HCT116 (cell line): ENCODE measurements at regions not wholly inside any gene's neighbourhood (a gene's known extent, or its start where the extent isn't known, plus 50 kb on each side); places are given as distances from the start of the nearest gene placed in this dataset.

Source experiments
- ATAC-seq: fragments of 200-7000 bp; cut with Tn5 transposase; 2 replicates; pipeline ENCODE4 v1.9.1; 2020; ENCODE audit warnings: mild to moderate bottlenecking, moderate library complexity
- BruUV-seq: library from RNA; stranded (reverse); fragments of 400-500 nt; replicated peaks from 2 replicates; lab custom pipeline; 2021; lab: Mats Ljungman, UMichigan
- CTCF ChIA-PET: fragments of 300-600 bp; sonication (Branson Sonifier 250); formaldehyde crosslinking; loops from one replicate; lab custom pipeline; 2021; ENCODE audit warnings: antibody characterized with exemption; lab: Charles Lee
- POLR2A ChIA-PET: fragments of 300-600, 350-600 bp; sonication (Branson Sonifier 250); formaldehyde crosslinking; loops from one replicate; lab custom pipeline; 2021; ENCODE audit warnings: antibody characterized with exemption; lab: Charles Lee
- RAD21 ChIA-PET, 2 experiments: fragments of 300-600 bp; sonication (Branson Sonifier 250); formaldehyde crosslinking; loops; one replicate each; lab custom pipeline; 2023; ENCODE audit warnings: low total read pairs in 2 of 2; ENCODE audit not compliant: uncharacterized antibody in 2 of 2, unreplicated experiment in 2 of 2, low non-redundant PET in 1 of 2; lab: Charles Lee
- DNase-seq: peaks from one replicate; pipeline ENCODE4 v3.0.0-alpha.2; 2010; ENCODE audit warnings: low read depth, low spot score
- H2AFZ ChIP-seq: fragments of 200-600 bp; shearing (Covaris generic), sonication (generic); 2 replicates; pipeline ENCODE4 v1.6.1; 2017; ENCODE audit warnings: low read depth, mixed run types, mixed read lengths, antibody characterized with exemption, low read length; ENCODE audit not compliant: poor library complexity, severe bottlenecking
- H3K27ac ChIP-seq: 2 replicates; pipeline ENCODE4 v1.5.1; 2012; ENCODE audit warnings: low read depth, low read length
- H3K27me3 ChIP-seq: fragments of 200-600 bp; sonication (generic); 2 replicates; pipeline ENCODE4 v1.6.1; 2016; ENCODE audit warnings: mixed run types, low read length, mixed read lengths; ENCODE audit not compliant: insufficient read depth
- H3K36me3 ChIP-seq, 2 experiments: fragments of 200-500 bp in 1 of 2; fragments of 200-600 bp in 1 of 2; sonication (Bioruptor generic) in 1 of 2; sonication (generic) in 1 of 2; 2 replicates each; pipeline versions ENCODE4 v1.5.1 to v1.6.1; 2014 to 2016; ENCODE audit warnings: low read length in 2 of 2, inconsistent platforms in 1 of 2, mixed read lengths in 1 of 2, mixed run types in 1 of 2; ENCODE audit not compliant: insufficient read depth in 2 of 2, control insufficient read depth in 1 of 2
- H3K4me1 ChIP-seq, 2 experiments: fragments of 200-600 bp in 1 of 2; sonication (generic) in 1 of 2; 2 replicates each; pipeline versions ENCODE4 v1.5.1 to v1.6.1; 2012 to 2017; ENCODE audit warnings: low read length in 2 of 2, inconsistent platforms in 1 of 2, mild to moderate bottlenecking in 1 of 2, mixed read lengths in 1 of 2, mixed run types in 1 of 2, moderate library complexity in 1 of 2; ENCODE audit not compliant: insufficient read depth in 2 of 2, control insufficient read depth in 1 of 2
- H3K4me2 ChIP-seq: fragments of 200-600 bp; sonication (generic); 2 replicates; pipeline ENCODE4 v1.6.1; 2017; ENCODE audit warnings: mixed run types, low read length, mixed read lengths
- H3K4me3 ChIP-seq, 2 experiments: fragments of 200-600 bp in 1 of 2; sonication (generic) in 1 of 2; replicated peaks in 1 of 2; 2 replicates each; pipeline ENCODE4 v1.5.1; 2011 to 2016; ENCODE audit warnings: low read length in 2 of 2, control low read depth in 1 of 2, low read depth in 1 of 2, mild to moderate bottlenecking in 1 of 2, mixed read lengths in 1 of 2, mixed run types in 1 of 2
- H3K79me2 ChIP-seq: fragments of 200-600 bp; sonication (generic); 2 replicates; pipeline ENCODE4 v1.6.1; 2017; ENCODE audit warnings: mild to moderate bottlenecking, mixed run types, low read length, moderate library complexity, mixed read lengths; ENCODE audit not compliant: insufficient read depth
- H3K9ac ChIP-seq: fragments of 200-600 bp; sonication (generic); 2 replicates; pipeline ENCODE4 v1.6.1; 2016; ENCODE audit warnings: low read length, mixed read lengths
- H3K9me2 ChIP-seq: fragments of 200-600 bp; sonication (generic), shearing (Covaris generic); 2 replicates; pipeline ENCODE4 v1.6.1; 2017; ENCODE audit warnings: mixed run types, mild to moderate bottlenecking, moderate library complexity; ENCODE audit not compliant: insufficient read depth
- H3K9me3 ChIP-seq, 2 experiments: fragments of 200-500 bp in 1 of 2; fragments of 200-600 bp in 1 of 2; sonication (Bioruptor generic) in 1 of 2; sonication (generic) in 1 of 2; 2 replicates each; pipeline ENCODE4 v1.6.1; 2014 to 2017; ENCODE audit warnings: low read length in 2 of 2, mixed read lengths in 2 of 2, inconsistent platforms in 1 of 2, low read depth in 1 of 2, mild to moderate bottlenecking in 1 of 2, mixed run types in 1 of 2, moderate library complexity in 1 of 2; ENCODE audit not compliant: control insufficient read depth in 1 of 2, insufficient read depth in 1 of 2
- H4K20me1 ChIP-seq: fragments of 200-600 bp; sonication (generic), shearing (Covaris generic); 2 replicates; pipeline ENCODE4 v1.6.1; 2017; ENCODE audit warnings: mixed run types, mild to moderate bottlenecking, moderate library complexity; ENCODE audit not compliant: insufficient read depth
- ZNF274 ChIP-seq: fragments of 200-500 bp; sonication (Bioruptor generic); IDR thresholded peaks from 2 replicates; pipeline ENCODE4 v1.6.1; 2014; ENCODE audit warnings: mild to moderate bottlenecking, low read depth, low read length, inconsistent platforms
- intact Hi-C: fragments of 100-400 bp; cut with micrococcal nuclease; formaldehyde crosslinking; loops from 2 replicates; pipeline ENCODE4 v1.10.0; 2022

DNA sequence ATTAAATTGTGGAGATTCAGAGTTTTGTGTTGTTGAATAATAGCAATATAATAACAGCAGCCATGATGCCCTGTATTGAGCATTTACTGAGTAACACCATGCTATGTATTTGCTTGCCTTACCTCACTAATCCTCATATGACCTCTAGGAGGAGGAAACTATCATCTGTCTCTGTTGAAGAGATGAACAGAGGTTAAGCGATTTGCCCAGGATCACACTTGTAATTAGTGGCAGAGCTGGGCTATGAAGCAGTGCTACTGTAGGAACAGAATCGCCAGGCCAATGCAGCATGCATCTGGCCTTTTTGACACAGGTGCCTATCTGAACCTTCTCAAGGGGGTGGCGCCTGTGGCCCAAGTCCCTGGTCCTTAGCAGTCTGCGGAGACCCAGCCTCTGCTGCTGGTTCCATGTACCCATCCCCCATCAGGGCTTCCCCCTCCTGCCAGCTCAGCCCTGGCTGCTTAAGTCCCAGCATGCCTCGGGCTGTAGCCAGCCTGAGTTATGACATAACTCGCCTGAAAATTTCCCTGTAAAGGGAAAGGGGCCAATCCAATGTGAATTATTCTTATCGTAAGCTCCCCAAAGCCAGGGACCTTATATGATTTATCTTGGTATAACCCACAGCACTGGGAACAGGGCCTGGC, 50.4 kb upstream of the HS3ST2 start:
- H3K36me3 ChIP-seq, result no peaks in the 10 kb centered on the region
- no peak overlapping the region for H3K27ac ChIP-seq
- TF ChIP-seq ZNF274, result no peak
- H3K4me1 ChIP-seq, result no peaks in the 10 kb centered on the region
- ChIA-PET RAD21 (no interaction called here), CTCF (no interaction called here), POLR2A (no interaction called here)
- intact Hi-C loops, result no loop called here
- no peak overlapping the region for H2AFZ ChIP-seq
- H3K4me2 ChIP-seq, result no peak overlapping the region
- BruUV-seq, result no TSS peak
- ATAC-seq (no peak), DNase-seq (no peak)
- H3K9me2 ChIP-seq, result no peaks in the 10 kb centered on the region
- H3K27me3 ChIP-seq, result no peaks in the 10 kb centered on the region; the same call in 1 of the 2 replicates
- H3K4me3 ChIP-seq, result no peak overlapping the region
- no peaks in the 10 kb centered on the region for H3K9me3 ChIP-seq
- no peaks in the 10 kb centered on the region for H3K79me2 ChIP-seq
- no peaks in the 10 kb centered on the region for H4K20me1 ChIP-seq
- H3K9ac ChIP-seq, result no peak overlapping the region
